MM.1S (cell line): ENCODE measurements at regions not wholly inside any gene's neighbourhood (a gene's known extent, or its start where the extent isn't known, plus 50 kb on each side); places are given as distances from the start of the nearest gene placed in this dataset.

Source experiments
- EZH2 ChIP-seq: fragments of 300-600 bp; sonication (generic); optimal IDR thresholded peaks from 2 replicates; pipeline ENCODE3; 2017; ENCODE audit warnings: low read depth, mild to moderate bottlenecking, antibody characterized with exemption, low read length, mixed read lengths
- TF ChIP-seq, protein P1 (sequence below): fragments of 300-600 bp; sonication (generic); IDR thresholded peaks from 2 replicates; pipeline ENCODE4 v1.5.1; 2016; ENCODE audit warnings: antibody characterized with exemption, low read length, mixed read lengths

GRCh38 chrX:139211568-139212182, 318.9 kb upstream of the F9 start:
- TF ChIP-seq, protein P1, sequence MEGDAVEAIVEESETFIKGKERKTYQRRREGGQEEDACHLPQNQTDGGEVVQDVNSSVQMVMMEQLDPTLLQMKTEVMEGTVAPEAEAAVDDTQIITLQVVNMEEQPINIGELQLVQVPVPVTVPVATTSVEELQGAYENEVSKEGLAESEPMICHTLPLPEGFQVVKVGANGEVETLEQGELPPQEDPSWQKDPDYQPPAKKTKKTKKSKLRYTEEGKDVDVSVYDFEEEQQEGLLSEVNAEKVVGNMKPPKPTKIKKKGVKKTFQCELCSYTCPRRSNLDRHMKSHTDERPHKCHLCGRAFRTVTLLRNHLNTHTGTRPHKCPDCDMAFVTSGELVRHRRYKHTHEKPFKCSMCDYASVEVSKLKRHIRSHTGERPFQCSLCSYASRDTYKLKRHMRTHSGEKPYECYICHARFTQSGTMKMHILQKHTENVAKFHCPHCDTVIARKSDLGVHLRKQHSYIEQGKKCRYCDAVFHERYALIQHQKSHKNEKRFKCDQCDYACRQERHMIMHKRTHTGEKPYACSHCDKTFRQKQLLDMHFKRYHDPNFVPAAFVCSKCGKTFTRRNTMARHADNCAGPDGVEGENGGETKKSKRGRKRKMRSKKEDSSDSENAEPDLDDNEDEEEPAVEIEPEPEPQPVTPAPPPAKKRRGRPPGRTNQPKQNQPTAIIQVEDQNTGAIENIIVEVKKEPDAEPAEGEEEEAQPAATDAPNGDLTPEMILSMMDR = no peak
- TF ChIP-seq EZH2 = no peak
